WTC11 (cell line): ENCODE measurements at regions not wholly inside any gene's neighbourhood (a gene's known extent, or its start where the extent isn't known, plus 50 kb on each side); places are given as distances from the start of the nearest gene placed in this dataset.
"Not testable (repeated sequence)": the region's sequence is repeated elsewhere in the genome, so short reads cannot be mapped to it uniquely, and the experiment has no call there.

Experiments used
- ATAC-seq: fragments of 200-7000 bp; cut with Tn5 transposase; 2 replicates; pipeline ENCODE4 v1.10.0; 2021; ENCODE audit warnings: mild to moderate bottlenecking, moderate library complexity
- CTCF ChIA-PET: fragments of 300-600 bp; sonication (Branson Sonifier 250); formaldehyde crosslinking; loops from one replicate; lab custom pipeline; 2021; ENCODE audit warnings: antibody characterized with exemption; lab: Charles Lee
- POLR2A ChIA-PET: fragments of 350-600 bp; sonication (Branson Sonifier 250); formaldehyde crosslinking; loops from one replicate; lab custom pipeline; 2021; ENCODE audit warnings: antibody characterized with exemption; lab: Charles Lee
- DNase-seq: peaks from one replicate; pipeline ENCODE4 v3.0.0; 2021; ENCODE audit warnings: low spot score
- H3K27ac Mint-ChIP-seq: 2 replicates; pipeline ENCODE4 v1.8.0; 2021; ENCODE audit warnings: mixed read lengths
- H3K27me3 Mint-ChIP-seq: 2 replicates; pipeline ENCODE4 v1.8.0; 2021; ENCODE audit warnings: low read depth, mild to moderate bottlenecking, moderate library complexity, mixed read lengths
- H3K36me3 Mint-ChIP-seq: 2 replicates; pipeline ENCODE4 v1.8.0; 2021; ENCODE audit warnings: mixed read lengths
- H3K4me1 Mint-ChIP-seq: 2 replicates; pipeline ENCODE4 v1.8.0; 2022; ENCODE audit warnings: mixed read lengths
- H3K4me3 Mint-ChIP-seq: 2 replicates; pipeline ENCODE4 v1.8.0; 2021; ENCODE audit warnings: mild to moderate bottlenecking, moderate library complexity, mixed read lengths
- H3K9me3 Mint-ChIP-seq: 2 replicates; pipeline ENCODE4 v1.8.0; 2021; ENCODE audit warnings: mixed read lengths
- HMGXB4 ChIP-seq: sonication (generic); formaldehyde crosslinking; IDR thresholded peaks from 2 replicates; pipeline ENCODE4 v1.8.1; 2023; ENCODE audit warnings: mild to moderate bottlenecking, moderate library complexity, missing genetic modification reagents
- IRF1 ChIP-seq: sonication (generic); formaldehyde crosslinking; IDR thresholded peaks from 2 replicates; pipeline ENCODE4 v1.8.0; 2023; ENCODE audit warnings: missing genetic modification reagents
- JAZF1 ChIP-seq: fragments of 250-450 bp; sonication (Bioruptor Pico); IDR thresholded peaks from 2 replicates; pipeline ENCODE4 v1.9.0; 2021; ENCODE audit warnings: moderate library complexity, mild to moderate bottlenecking, inconsistent platforms
- MAX ChIP-seq: sonication (generic); formaldehyde crosslinking; IDR thresholded peaks from 2 replicates; pipeline ENCODE4 v1.8.0; 2022; ENCODE audit warnings: mild to moderate bottlenecking, missing genetic modification reagents
- MLX ChIP-seq: sonication (generic); formaldehyde crosslinking; IDR thresholded peaks from 2 replicates; pipeline ENCODE4 v1.8.1; 2023; ENCODE audit warnings: mild to moderate bottlenecking, missing genetic modification reagents, moderate library complexity
- NR3C1 ChIP-seq: sonication (generic); formaldehyde crosslinking; conservative IDR thresholded peaks from 2 replicates; pipeline ENCODE4 v1.8.1; 2023; ENCODE audit warnings: low read depth, mild to moderate bottlenecking, missing genetic modification reagents
- TP53 ChIP-seq: sonication (generic); formaldehyde crosslinking; IDR thresholded peaks from 2 replicates; pipeline ENCODE4 v1.8.1; 2023; ENCODE audit warnings: mild to moderate bottlenecking, missing genetic modification reagents
- USF1 ChIP-seq: sonication (generic); formaldehyde crosslinking; IDR thresholded peaks from 2 replicates; pipeline ENCODE4 v1.8.0; 2022; ENCODE audit warnings: mild to moderate bottlenecking, missing genetic modification reagents
- ZBTB21 ChIP-seq: sonication (generic); formaldehyde crosslinking; IDR thresholded peaks from 2 replicates; pipeline ENCODE4 v1.8.1; 2023; ENCODE audit warnings: mild to moderate bottlenecking, missing genetic modification reagents, borderline replicate concordance
- ZNF425 ChIP-seq: fragments of 250-450 bp; sonication (Bioruptor Pico); conservative IDR thresholded peaks from 2 replicates; pipeline ENCODE4 v1.9.0; 2021; ENCODE audit warnings: mild to moderate bottlenecking

GRCh38 chr2:55124682-55125081 lies 74.4 kb upstream of the RTN4 start:
- H3K27me3 Mint-ChIP-seq, DNase-seq, CTCF ChIA-PET, H3K4me3 Mint-ChIP-seq, ATAC-seq, H3K36me3 Mint-ChIP-seq, H3K27ac Mint-ChIP-seq: not testable (repeated sequence)
- Mint-ChIP-seq H3K4me1 (peaks cover 12% of the 10 kb centered on the region), H3K9me3 (peaks cover 18% of the 10 kb centered on the region)
- POLR2A ChIA-PET = interaction anchor here (0.6 kb wide), 1 partner anchor 153 kb away, joined by 3 read pairs; no protein-coding TSS in a partner anchor

GRCh38 chr2:55123851-55124269 lies 73.6 kb upstream of the RTN4 start:
- no peaks in the 10 kb centered on the region for H3K36me3 Mint-ChIP-seq
- peaks cover 20% of the 10 kb centered on the region for H3K4me1 Mint-ChIP-seq
- TF ChIP-seq NR3C1 (CRISPR knock-in tag) (no peak), USF1 (no peak), TP53 (CRISPR knock-in tag) (no peak)
- POLR2A ChIA-PET = interaction anchor here (0.5 to 0.8 kb wide), 3 partner anchors 10 to 152 kb away, joined by 3 to 4 read pairs (median 3); no protein-coding TSS in a partner anchor
- no peak for DNase-seq
- H3K4me3 Mint-ChIP-seq = no peak overlapping the region
- no peaks in the 10 kb centered on the region for H3K27me3 Mint-ChIP-seq
- CTCF ChIA-PET = interaction anchor here (1.0 kb wide), 1 partner anchor 10 kb away, joined by 3 read pairs; no protein-coding TSS in a partner anchor
- H3K27ac Mint-ChIP-seq = no peak overlapping the region
- H3K9me3 Mint-ChIP-seq = peaks cover 18% of the 10 kb centered on the region
- peak; percentile 75 for ATAC-seq

- H3K9me3 Mint-ChIP-seq = peaks cover 12% of the 10 kb centered on the region
- no peaks in the 10 kb centered on the region for H3K36me3 Mint-ChIP-seq
- peaks cover 26% of the 10 kb centered on the region for H3K4me1 Mint-ChIP-seq
- DNase-seq = no peak
- CTCF ChIA-PET = interaction anchor here (0.6 to 2.0 kb wide), 2 partner anchors 13 to 221 kb away, joined by 3 to 6 read pairs; no protein-coding TSS in a partner anchor
- ATAC-seq = no peak
- H3K4me3 Mint-ChIP-seq = no peak overlapping the region
- H3K27ac Mint-ChIP-seq = 0 out of 2 replicates have a peak overlapping the region, but pooled peaks have one; percentile 20
- H3K27me3 Mint-ChIP-seq = no peaks in the 10 kb centered on the region
- TF ChIP-seq ZBTB21 (CRISPR knock-in tag) (no peak), HMGXB4 (CRISPR knock-in tag) (no peak), MAX (CRISPR knock-in tag) (no peak), USF1 (no peak), ZNF425 (CRISPR knock-in tag) (no peak), IRF1 (CRISPR knock-in tag) (no peak), MLX (CRISPR knock-in tag) (no peak), JAZF1 (CRISPR knock-in tag) (no peak)
- POLR2A ChIA-PET = interaction anchor here (1.3 kb wide), 1 partner anchor 71 kb away, joined by 3 read pairs; the partner anchor contains the start of gene RTN4
Measured at GRCh38 chr2:55120634-55121359, 70.5 kb upstream of the RTN4 start.
